NCI-H446 (cell line): ENCODE measurements at regions not wholly inside any gene's neighbourhood (a gene's known extent, or its start where the extent isn't known, plus 50 kb on each side); places are given as distances from the start of the nearest gene placed in this dataset.

Experiments
- DNase-seq, 2 experiments: peaks; one replicate each; lab custom pipeline; 2025; lab: John Stamatoyannopoulos, UW

DNA sequence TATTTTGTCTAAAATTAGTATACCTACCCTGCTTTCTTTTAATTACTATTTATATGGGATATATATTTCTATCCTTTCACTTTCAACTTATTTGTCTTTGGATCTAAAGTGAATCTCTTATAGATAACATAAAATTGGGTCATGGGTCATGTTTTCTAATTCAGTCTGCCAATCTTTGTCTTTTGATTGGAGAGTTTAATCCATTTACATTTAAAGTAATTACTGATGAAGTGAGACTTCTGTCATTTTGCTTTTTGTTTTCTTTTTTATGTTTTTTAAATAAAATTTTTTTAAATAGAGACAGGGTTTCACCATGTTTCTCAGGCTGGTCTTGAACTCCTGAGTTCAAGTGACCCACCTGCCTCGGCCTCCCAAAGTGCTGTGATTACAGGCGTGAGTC, 50.5 kb upstream of the PRDM1 start:
- DNase-seq, result no peak

GRCh38 chr6:106033806-106034205, 52.3 kb upstream of the PRDM1 start:
- no peak for DNase-seq

DNA sequence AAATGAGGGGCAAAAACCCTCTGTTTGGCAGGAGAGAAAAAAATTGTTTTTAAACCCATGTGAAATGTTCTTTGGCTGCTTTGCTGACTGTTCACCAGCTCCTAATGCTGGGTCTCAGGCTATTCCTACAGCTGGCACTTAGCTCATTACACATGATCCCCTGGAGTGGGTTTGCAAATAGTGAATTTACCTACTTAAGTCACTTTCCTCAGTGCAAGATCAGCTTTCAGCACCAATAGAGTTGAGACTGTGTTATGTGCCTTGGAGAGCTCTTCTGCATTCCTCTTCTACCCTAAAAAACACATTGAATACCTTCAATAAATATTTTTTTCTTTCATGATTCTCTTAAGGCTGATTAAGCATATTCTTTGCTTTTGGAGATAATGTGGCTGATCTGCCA, 58.4 kb upstream of the PRDM1 start:
- no peak for DNase-seq

DNA sequence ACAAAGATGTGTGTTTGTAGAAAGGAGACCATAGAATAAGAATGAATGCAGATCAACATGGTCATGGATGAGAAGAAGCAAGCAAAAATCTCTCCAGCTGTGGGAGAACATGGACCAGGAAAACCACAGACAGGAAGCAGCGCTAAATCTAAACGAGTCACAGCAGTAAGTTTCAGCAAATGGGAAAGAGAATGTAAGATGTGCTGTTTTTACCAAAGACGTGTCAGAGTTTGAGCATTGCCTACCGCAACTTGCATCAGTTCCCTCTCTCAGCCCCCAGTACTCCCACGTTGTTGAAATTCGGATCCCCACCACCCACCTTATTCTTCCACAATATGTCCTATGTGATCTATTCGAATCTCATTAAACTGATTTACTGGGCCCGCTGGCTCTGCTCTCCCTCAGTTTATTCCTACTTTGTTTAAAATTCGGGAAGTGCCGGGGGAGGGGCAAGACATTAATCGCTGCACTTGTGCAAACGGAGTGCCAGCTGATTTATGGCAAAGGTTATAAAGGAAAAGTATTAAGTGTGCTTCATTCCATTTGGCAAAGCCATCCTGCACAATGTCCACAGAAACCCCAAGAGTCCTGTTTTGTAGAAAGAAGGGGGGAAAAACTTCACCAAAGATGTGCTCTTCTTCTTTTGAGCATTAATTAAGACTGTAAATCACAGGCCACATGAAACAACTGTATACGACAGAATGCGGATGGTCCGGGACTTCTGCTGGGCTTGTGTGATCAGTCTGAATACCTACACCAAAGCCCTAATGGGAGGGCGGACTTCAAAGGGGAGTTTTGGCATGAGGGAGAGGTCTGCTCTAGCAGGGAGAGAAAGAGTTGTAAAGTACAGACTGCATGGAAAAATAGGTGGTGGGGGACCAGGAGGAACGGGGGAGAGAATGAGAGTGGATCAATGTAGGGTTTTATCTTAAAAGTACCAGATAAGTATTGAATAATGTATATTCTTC, 59.1 kb upstream of the PRDM1 start:
- no peak for DNase-seq

GRCh38 chr6:106025655-106026054, 60.5 kb upstream of the PRDM1 start:
- no peak for DNase-seq

DNA sequence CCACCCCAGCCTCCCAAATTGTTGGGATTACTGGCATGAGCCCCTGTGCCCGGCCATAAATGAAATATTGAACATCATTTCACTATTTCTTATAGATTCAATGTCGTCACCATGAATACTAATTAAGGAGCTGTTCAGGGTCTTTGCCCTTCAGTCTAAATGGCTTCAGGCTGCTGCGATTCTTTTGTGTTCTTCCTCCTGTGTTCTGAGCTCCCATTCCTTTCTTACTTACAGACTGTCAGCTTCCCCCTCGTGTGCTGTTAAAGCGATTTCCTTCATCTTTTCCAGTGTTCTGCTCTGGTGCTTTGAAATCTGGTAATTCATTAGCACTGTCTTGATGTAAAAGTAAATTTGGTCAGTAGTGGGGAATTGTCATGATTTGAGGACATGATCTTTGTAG, 63.3 kb upstream of the PRDM1 start:
- no peak for DNase-seq

- no peak for DNase-seq
Measured at GRCh38 chr6:106017454-106017853, 68.7 kb upstream of the PRDM1 start.

- DNase-seq, result no peak
Measured at GRCh38 chr6:106014955-106015354, 71.2 kb upstream of the PRDM1 start.

DNA sequence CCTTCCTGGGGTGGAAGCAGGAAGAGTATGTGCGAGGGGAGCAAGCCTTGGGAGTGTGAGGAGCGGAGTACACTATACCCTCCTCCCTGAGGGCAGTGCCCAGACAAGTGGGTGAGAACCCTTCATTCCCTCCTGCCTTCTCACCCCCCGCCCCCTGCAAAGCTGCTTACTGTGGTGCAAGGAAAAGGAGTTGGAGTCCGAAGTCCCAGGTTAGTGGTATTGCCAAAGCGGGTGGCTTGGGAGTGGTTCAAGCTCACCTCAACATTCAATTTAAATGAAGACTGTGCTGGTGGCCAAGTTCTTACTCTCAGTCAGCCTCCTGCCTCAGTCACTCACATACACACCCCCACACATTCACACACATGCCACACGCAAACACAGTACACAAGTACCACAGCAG, 74.7 kb upstream of the PRDM1 start:
- no peak for DNase-seq

- DNase-seq, result no peak
Measured at GRCh38 chr6:106005954-106006353, 80.2 kb upstream of the PRDM1 start.

DNA sequence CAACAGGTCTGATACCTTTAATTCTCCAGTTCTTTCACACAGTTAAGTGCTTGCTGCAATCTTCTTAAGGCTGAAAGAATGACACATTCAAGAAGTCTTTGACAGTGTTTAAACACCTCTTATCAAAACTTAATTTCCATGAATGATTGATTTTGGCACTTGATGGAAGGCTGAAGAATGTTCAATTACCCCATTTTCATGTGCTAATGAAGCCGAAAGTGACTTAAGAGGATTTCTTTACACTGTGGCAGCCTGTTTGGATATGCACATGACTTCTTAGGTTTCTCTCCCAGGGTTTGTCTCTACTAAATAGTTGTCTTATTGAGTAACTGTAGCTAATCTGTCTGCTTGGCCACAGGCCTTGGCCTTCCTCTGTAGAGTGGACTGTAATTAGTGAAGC, 81.1 kb upstream of the PRDM1 start:
- DNase-seq, result no peak

DNA sequence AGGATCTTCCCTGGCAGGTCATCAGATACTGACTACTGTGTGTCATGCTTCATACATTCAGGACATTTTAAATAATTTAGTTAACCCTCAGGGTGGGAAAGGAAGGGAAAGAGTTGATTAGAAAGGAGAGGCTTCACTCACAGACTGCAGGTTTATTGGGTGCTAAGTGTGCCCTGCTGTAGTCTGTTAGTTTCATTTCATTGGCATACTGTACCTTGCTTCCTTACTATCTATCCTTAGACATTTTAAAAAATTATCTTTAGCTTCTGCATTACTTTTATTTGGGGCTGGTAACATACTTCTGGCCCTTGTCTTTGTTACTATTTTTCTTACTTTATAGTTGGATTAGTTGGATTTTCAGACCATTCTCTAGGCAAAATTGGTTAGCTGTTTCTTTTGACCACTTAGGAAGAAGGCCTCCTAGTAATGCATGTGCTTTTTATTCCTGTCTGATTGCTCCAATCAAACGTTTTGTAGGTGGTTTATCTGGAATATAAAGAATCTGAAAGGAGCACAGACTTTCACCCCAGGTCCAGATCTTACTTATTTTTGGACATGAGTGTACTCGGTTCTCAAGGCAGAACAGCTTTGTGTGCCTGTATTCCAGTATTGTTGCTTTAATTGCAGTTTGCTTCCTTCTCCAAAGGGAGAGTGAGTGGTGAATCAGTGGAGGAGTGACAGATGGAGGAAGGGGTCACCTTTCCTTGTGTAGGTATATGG, 82.7 kb upstream of the PRDM1 start:
- DNase-seq, result no peak

DNA sequence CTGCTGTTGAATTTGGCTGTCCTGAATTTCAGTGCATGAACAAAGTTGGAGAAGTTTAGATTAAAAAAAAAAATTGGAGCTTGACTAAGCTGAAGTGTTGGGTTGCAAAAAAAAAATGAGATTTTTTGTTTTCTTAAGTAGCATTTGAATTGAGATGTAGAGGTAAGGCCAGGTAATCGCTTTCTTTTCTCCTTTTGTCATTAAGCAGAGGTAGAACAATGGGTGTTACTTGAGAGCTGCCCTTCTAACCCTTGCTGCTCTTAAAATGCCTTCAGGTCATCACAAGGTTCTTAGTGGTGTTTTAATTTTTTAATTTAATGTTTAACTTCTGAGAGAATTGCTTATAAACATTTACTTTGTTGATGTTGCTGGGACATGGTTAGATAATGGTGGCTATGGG, 84.1 kb upstream of the PRDM1 start:
- no peak for DNase-seq

GRCh38 chr6:106000935-106001334, 85.2 kb upstream of the PRDM1 start:
- DNase-seq, result no peak

GRCh38 chr6:105997482-105997881, 88.7 kb upstream of the PRDM1 start:
- DNase-seq, result no peak

DNA sequence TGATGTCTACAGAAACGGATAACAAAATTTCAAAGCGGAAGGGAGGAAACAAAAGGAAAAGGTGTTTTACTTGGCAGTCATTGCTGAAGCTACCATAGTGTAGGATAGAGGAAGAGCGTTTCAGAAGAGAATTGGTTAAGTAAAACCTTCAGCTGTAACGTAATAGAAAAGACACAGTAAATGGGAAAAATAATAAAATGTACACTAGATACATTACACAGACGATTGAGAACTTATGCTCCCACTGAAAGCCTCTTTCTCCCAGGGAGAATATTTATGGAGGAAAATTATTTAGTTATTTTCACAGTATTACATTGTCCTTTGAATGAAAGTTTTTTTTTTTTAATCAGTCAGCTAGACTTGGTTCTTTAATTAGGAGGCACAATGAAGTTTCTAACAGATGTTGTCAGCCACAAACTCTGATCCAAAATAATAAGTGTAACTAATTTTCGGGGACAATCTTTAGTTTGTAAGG, 90.7 kb upstream of the PRDM1 start:
- DNase-seq, result no peak

DNA sequence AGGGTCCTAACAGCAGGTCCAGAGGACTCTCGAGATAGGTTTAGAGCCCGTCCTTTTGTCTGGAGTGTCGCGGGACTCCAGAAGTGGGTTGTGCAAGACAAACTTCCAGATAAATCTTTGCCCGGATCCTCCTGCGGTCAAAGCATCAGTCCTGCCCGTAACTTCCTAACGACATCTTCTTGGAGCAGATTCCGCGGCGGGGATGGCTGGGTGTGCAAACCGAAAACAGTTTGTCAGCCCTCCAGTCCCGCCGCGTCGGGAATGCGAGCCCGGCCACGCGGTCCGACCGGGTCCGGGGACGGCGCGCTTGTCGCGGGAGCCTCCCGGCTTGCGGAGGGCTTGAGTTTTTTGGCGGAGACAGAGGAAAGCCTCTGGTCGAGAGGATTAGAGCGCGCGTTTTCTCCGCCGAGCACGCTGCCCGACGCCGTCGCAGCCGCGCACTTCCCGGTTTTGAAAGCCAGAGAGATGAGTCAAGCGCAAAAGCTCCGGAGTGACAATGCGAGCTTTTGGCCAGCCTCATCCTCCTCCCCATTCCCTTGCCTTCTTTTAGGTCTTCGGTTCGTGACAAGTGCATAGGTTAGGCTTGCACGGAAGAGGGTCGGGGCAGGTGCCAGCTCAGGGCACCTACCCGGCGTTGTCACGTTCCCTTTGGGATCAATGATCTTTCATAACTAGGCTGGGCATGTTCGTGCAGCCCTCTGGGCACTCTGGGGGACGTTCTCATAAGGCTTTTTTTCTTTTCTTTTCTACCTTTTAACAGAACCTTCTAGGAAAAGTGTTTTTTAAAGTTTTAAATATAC, 91.3 kb upstream of the PRDM1 start:
- DNase-seq, result no peak

GRCh38 chr6:105994118-105994590, 92.0 kb upstream of the PRDM1 start:
- DNase-seq, result no peak

DNA sequence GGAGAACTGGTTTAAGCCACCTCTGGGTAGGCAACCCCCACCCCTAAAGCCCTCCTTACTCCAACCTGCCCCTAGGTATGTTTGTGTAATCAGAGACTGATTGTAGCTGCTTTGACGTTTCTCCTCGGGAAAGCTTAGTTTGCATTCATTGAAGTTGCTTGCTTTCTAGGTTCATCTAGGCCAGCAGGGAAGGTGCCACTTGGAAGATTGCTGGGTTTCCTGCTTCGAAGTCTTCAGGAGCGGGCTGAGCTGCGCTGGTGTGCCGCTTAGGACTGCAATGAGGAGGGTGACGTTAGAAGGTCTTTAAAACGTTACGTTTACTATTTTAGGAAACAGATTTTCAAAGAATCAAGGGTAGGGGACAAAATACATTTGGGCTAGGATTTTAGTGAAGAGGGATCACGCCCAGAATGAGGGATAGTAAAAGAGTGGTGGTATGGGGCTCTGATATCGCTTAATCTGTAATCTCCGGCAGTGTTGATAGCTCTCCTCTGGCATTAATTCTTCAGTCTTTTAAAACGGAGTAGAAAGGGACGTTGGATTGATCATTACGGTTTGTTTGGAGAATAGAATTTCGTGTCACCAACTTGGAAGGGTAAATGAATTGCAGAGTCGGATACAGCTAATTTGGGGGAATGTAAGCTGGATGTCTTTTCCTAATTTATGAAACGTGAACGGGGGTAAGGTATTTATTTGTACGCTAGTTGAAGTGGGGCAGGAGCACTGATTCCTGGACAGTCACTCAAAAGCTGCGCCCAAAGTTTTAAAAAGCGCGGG, 92.6 kb upstream of the PRDM1 start:
- DNase-seq, result no peak

GRCh38 chr6:105992315-105992961, 93.7 kb upstream of the PRDM1 start:
- DNase-seq, result peak in 1 of 2 experiments; percentile 6
